HUES48 (cell line): ENCODE measurements at regions not wholly inside any gene's neighbourhood (a gene's known extent, or its start where the extent isn't known, plus 50 kb on each side); places are given as distances from the start of the nearest gene placed in this dataset.

ENCODE experiments used
- H3K27ac ChIP-seq: one replicate; pipeline ENCODE4 v1.7.0; 2013; ENCODE audit warnings: low read depth, low read length, inconsistent platforms
- H3K27me3 ChIP-seq: 2 replicates; pipeline ENCODE4 v1.6.1; 2013; ENCODE audit warnings: mild to moderate bottlenecking, low read length; ENCODE audit not compliant: control insufficient read depth, insufficient read depth
- H3K36me3 ChIP-seq: 2 replicates; pipeline ENCODE4 v1.6.1; 2013; ENCODE audit warnings: low read length; ENCODE audit not compliant: control insufficient read depth, insufficient read depth
- H3K4me1 ChIP-seq: 2 replicates; pipeline ENCODE4 v1.6.1; 2013; ENCODE audit warnings: mild to moderate bottlenecking, low read length; ENCODE audit not compliant: control insufficient read depth, insufficient read depth
- H3K4me3 ChIP-seq: 2 replicates; pipeline ENCODE4 v1.5.1; 2013; ENCODE audit warnings: mild to moderate bottlenecking, low read depth, low read length
- H3K9ac ChIP-seq: 2 replicates; pipeline ENCODE4 v1.6.1; 2013; ENCODE audit warnings: mild to moderate bottlenecking, low read depth, low read length, moderate library complexity
- H3K9me3 ChIP-seq: 2 replicates; pipeline ENCODE4 v1.6.1; 2013; ENCODE audit warnings: low read length; ENCODE audit not compliant: control insufficient read depth, insufficient read depth

GRCh38 chr6:54602591-54602990 lies 244.0 kb upstream of the FAM83B start:
- no peaks in the 10 kb centered on the region for H3K27me3 ChIP-seq
- H3K4me1 ChIP-seq, result no peaks in the 10 kb centered on the region
- no peaks in the 10 kb centered on the region for H3K9me3 ChIP-seq
- no peaks in the 10 kb centered on the region for H3K36me3 ChIP-seq
- no peak overlapping the region for H3K4me3 ChIP-seq
- no peak overlapping the region for H3K9ac ChIP-seq
- H3K27ac ChIP-seq, result no peak overlapping the region

GRCh38 chr6:54609981-54610380 lies 236.6 kb upstream of the FAM83B start:
- Histone ChIP-seq H3K27me3 (no peaks in the 10 kb centered on the region), H3K36me3 (no peaks in the 10 kb centered on the region), H3K9me3 (no peaks in the 10 kb centered on the region), H3K27ac (no peak overlapping the region), H3K4me1 (no peaks in the 10 kb centered on the region), H3K4me3 (no peak overlapping the region), H3K9ac (no peak overlapping the region)

GRCh38 chr6:54613596-54613995 lies 233.0 kb upstream of the FAM83B start:
- Histone ChIP-seq H3K4me3 (no peak overlapping the region), H3K36me3 (no peaks in the 10 kb centered on the region), H3K9me3 (no peaks in the 10 kb centered on the region), H3K4me1 (peaks cover 9% of the 10 kb centered on the region), H3K27ac (no peak overlapping the region), H3K27me3 (no peaks in the 10 kb centered on the region), H3K9ac (no peak overlapping the region)

GRCh38 chr6:54614499-54615195 lies 231.9 kb upstream of the FAM83B start:
- Histone ChIP-seq H3K4me1 (peaks cover 9% of the 10 kb centered on the region), H3K4me3 (no peak overlapping the region), H3K27me3 (no peaks in the 10 kb centered on the region), H3K9me3 (no peaks in the 10 kb centered on the region), H3K36me3 (no peaks in the 10 kb centered on the region), H3K27ac (no peak overlapping the region), H3K9ac (no peak overlapping the region)

- Histone ChIP-seq H3K9me3 (no peaks in the 10 kb centered on the region), H3K27ac (peak overlapping the region; percentile 42), H3K27me3 (no peaks in the 10 kb centered on the region), H3K4me1 (peaks cover 9% of the 10 kb centered on the region), H3K4me3 (no peak overlapping the region), H3K36me3 (no peaks in the 10 kb centered on the region), H3K9ac (no peak overlapping the region)
These were observed 228.8 kb upstream of the FAM83B start for GRCh38 chr6:54617730-54618129.

GRCh38 chr6:54618572-54618971 lies 228.0 kb upstream of the FAM83B start:
- H3K36me3 ChIP-seq, result no peaks in the 10 kb centered on the region
- no peak overlapping the region for H3K4me3 ChIP-seq
- H3K9ac ChIP-seq, result no peak overlapping the region

GRCh38 chr6:54619102-54619501 lies 227.5 kb upstream of the FAM83B start:
- Histone ChIP-seq H3K9ac (no peak overlapping the region), H3K27me3 (no peaks in the 10 kb centered on the region), H3K36me3 (no peaks in the 10 kb centered on the region), H3K4me1 (peaks cover 9% of the 10 kb centered on the region), H3K9me3 (no peaks in the 10 kb centered on the region), H3K27ac (no peak overlapping the region), H3K4me3 (no peak overlapping the region)

More at GRCh38 chr6:54618572-54618971, 228.0 kb upstream of the FAM83B start:
- Histone ChIP-seq H3K27ac (no peak overlapping the region), H3K27me3 (no peaks in the 10 kb centered on the region), H3K9me3 (no peaks in the 10 kb centered on the region), H3K4me1 (peaks cover 9% of the 10 kb centered on the region)

- Histone ChIP-seq H3K27ac (no peak overlapping the region), H3K4me1 (peaks cover 9% of the 10 kb centered on the region), H3K9ac (no peak overlapping the region), H3K27me3 (no peaks in the 10 kb centered on the region), H3K36me3 (no peaks in the 10 kb centered on the region), H3K9me3 (no peaks in the 10 kb centered on the region), H3K4me3 (no peak overlapping the region)
These were observed 225.3 kb upstream of the FAM83B start for GRCh38 chr6:54621285-54621684.

- Histone ChIP-seq H3K9ac (no peak overlapping the region), H3K4me3 (no peak overlapping the region), H3K27me3 (no peaks in the 10 kb centered on the region), H3K9me3 (no peaks in the 10 kb centered on the region), H3K27ac (no peak overlapping the region), H3K4me1 (no peaks in the 10 kb centered on the region), H3K36me3 (no peaks in the 10 kb centered on the region)
These were observed 222.4 kb upstream of the FAM83B start for GRCh38 chr6:54624216-54624615.

- Histone ChIP-seq H3K4me3 (no peak overlapping the region), H3K36me3 (no peaks in the 10 kb centered on the region), H3K9ac (no peak overlapping the region), H3K27ac (no peak overlapping the region), H3K27me3 (no peaks in the 10 kb centered on the region), H3K4me1 (no peaks in the 10 kb centered on the region), H3K9me3 (no peaks in the 10 kb centered on the region)
These were observed 221.8 kb upstream of the FAM83B start for GRCh38 chr6:54624779-54625178.

- Histone ChIP-seq H3K27me3 (no peaks in the 10 kb centered on the region), H3K9ac (no peak overlapping the region), H3K9me3 (no peaks in the 10 kb centered on the region), H3K27ac (no peak overlapping the region), H3K4me3 (no peak overlapping the region), H3K36me3 (no peaks in the 10 kb centered on the region), H3K4me1 (no peaks in the 10 kb centered on the region)
These were observed 217.4 kb upstream of the FAM83B start for GRCh38 chr6:54629131-54629530.
